ENCODE measurements at regions not wholly inside any gene's neighbourhood (a gene's known extent, or its start where the extent isn't known, plus 50 kb on each side); places are given as distances from the start of the nearest gene placed in this dataset.

DNA sequence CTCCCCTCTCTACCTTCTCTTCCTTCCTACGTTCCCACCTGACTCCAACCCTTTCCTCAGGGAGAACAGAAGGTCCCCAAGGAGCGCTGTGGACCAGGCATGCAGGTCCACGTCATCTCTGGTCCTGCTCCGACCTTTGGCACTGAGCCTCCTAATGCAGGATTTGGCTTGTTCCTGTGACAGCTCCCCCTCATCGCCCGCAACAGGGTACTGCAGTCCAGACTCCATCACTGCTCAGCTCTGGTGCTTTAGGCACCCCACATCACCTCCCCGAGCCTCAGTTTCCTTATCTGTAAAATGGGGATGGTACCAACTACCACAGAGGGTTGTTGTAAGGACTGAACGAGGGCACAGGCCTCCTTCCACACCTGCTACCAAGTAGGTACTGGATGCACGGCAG lies 54.6 kb downstream of the FHIP2A start:
- H3K36me3 ChIP-seq (ENCODE audit: control insufficient read depth in 2 of 2, extremely low read depth in 1 of 2, insufficient read depth in 2 of 2, low read length in 2 of 2): no peaks in the 10 kb centered on the region
- H3K27ac ChIP-seq (ENCODE audit: control insufficient read depth, insufficient read depth, low read length): no peak overlapping the region
- no peak for TF ChIP-seq EZH2 (IDR thresholded peaks at IDR 0.05; ENCODE audit: low read length)
- TF ChIP-seq, protein P1, sequence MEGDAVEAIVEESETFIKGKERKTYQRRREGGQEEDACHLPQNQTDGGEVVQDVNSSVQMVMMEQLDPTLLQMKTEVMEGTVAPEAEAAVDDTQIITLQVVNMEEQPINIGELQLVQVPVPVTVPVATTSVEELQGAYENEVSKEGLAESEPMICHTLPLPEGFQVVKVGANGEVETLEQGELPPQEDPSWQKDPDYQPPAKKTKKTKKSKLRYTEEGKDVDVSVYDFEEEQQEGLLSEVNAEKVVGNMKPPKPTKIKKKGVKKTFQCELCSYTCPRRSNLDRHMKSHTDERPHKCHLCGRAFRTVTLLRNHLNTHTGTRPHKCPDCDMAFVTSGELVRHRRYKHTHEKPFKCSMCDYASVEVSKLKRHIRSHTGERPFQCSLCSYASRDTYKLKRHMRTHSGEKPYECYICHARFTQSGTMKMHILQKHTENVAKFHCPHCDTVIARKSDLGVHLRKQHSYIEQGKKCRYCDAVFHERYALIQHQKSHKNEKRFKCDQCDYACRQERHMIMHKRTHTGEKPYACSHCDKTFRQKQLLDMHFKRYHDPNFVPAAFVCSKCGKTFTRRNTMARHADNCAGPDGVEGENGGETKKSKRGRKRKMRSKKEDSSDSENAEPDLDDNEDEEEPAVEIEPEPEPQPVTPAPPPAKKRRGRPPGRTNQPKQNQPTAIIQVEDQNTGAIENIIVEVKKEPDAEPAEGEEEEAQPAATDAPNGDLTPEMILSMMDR (optimal IDR thresholded peaks at IDR 0.05 in 1 of 3, IDR thresholded peaks at IDR 0.05 in 1 of 3, conservative IDR thresholded peaks at IDR 0.05 in 1 of 3; ENCODE audit: extremely low read depth in 1 of 3, insufficient read depth in 2 of 3, low read length in 3 of 3): no peak
- H3K4me1 ChIP-seq (ENCODE audit: control insufficient read depth, extremely low read depth, insufficient read depth, low read length): peaks cover 4% of the 10 kb centered on the region
- no peaks in the 10 kb centered on the region for H3K9me3 ChIP-seq (ENCODE audit: control insufficient read depth, low read depth, low read length)
- H3K4me2 ChIP-seq (ENCODE audit: control insufficient read depth, extremely low read depth, insufficient read depth, low read depth, low read length): no peak overlapping the region
- FAIRE-seq (no peak), DNase-seq (ENCODE audit: low read depth, low spot score) (no peak)
- no peak overlapping the region for H3K4me3 ChIP-seq (ENCODE audit: control insufficient read depth in 2 of 3, extremely low read depth in 1 of 3, insufficient read depth in 2 of 3, low read depth in 1 of 3, low read length in 3 of 3)
- H3K79me2 ChIP-seq (ENCODE audit: control insufficient read depth, insufficient read depth, low read length): no peaks in the 10 kb centered on the region
- dilution Hi-C loops (cut with MboI; ENCODE audit: extremely low pct_ligation_motif_present, low sequenced_read_pairs): no loop called here
- no peak overlapping the region for H3K9ac ChIP-seq (ENCODE audit: control insufficient read depth, extremely low read depth, insufficient read depth, low read length)
- no peaks in the 10 kb centered on the region for H4K20me1 ChIP-seq (ENCODE audit: control insufficient read depth, extremely low read depth, insufficient read depth, low read length)
- H3K27me3 ChIP-seq (ENCODE audit: control insufficient read depth, extremely low read depth, insufficient read depth, low read length): no peaks in the 10 kb centered on the region
- H3K9me1 ChIP-seq (ENCODE audit: control insufficient read depth, extremely low read depth, insufficient read depth, low read length): no peaks in the 10 kb centered on the region
- H2AFZ ChIP-seq (ENCODE audit: control insufficient read depth, low read length): no peak overlapping the region

DNA sequence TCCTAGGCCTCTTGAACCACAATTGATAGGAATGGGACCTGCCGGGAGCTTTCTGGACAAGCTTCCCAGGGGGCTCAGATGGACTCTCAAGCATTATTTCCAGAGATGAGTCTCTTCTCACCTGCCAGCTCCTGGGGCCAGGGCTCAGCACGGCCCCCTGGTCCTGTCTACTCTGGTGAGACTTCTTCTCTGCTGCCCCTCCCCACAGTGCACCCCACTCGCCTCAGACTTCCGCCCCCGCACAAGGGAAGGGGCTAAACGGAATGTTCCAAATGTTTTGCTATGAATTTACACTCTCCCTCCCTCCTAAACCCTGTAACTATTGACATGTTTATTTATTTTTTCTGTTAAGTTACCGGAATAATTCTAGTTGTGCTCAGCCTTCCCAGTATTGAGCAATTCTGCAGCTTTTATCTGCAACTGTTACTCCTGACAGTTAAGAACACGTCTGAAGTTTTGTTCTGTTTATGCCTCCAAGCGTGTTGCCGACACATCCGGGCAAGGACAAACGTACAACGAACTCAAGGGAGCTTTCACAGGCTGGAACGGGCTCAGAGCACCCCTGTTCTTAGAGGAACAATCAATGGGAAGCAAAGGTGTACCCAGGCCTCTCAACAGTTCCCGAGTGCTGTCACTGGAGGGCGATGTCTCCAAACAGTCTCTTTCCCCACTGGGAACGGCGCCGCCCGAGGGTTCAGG lies 55.2 kb downstream of the FHIP2A start:
- peak overlapping the region; percentile 38 for H3K4me2 ChIP-seq (ENCODE audit: control insufficient read depth, extremely low read depth, insufficient read depth, low read depth, low read length)
- no peaks in the 10 kb centered on the region for H3K79me2 ChIP-seq (ENCODE audit: control insufficient read depth, insufficient read depth, low read length)
- no peaks in the 10 kb centered on the region for H3K36me3 ChIP-seq (ENCODE audit: control insufficient read depth in 2 of 2, extremely low read depth in 1 of 2, insufficient read depth in 2 of 2, low read length in 2 of 2)
- TF ChIP-seq, protein P1 (optimal IDR thresholded peaks at IDR 0.05 in 1 of 3, IDR thresholded peaks at IDR 0.05 in 1 of 3, conservative IDR thresholded peaks at IDR 0.05 in 1 of 3; ENCODE audit: extremely low read depth in 1 of 3, insufficient read depth in 2 of 3, low read length in 3 of 3): peak; percentile 94 to 96 (median 95)
- TF ChIP-seq EZH2 (IDR thresholded peaks at IDR 0.05; ENCODE audit: low read length): no peak
- no peak overlapping the region for H3K9ac ChIP-seq (ENCODE audit: control insufficient read depth, extremely low read depth, insufficient read depth, low read length)
- peak; percentile 41 for FAIRE-seq
- no peaks in the 10 kb centered on the region for H3K27me3 ChIP-seq (ENCODE audit: control insufficient read depth, extremely low read depth, insufficient read depth, low read length)
- H2AFZ ChIP-seq (ENCODE audit: control insufficient read depth, low read length): peak overlapping the region; percentile 38
- dilution Hi-C loops (cut with MboI; ENCODE audit: extremely low pct_ligation_motif_present, low sequenced_read_pairs): no loop called here
- DNase-seq (ENCODE audit: low read depth, low spot score): no peak
- H3K4me3 ChIP-seq (ENCODE audit: control insufficient read depth in 2 of 3, extremely low read depth in 1 of 3, insufficient read depth in 2 of 3, low read depth in 1 of 3, low read length in 3 of 3): no peak overlapping the region
- no peaks in the 10 kb centered on the region for H3K9me3 ChIP-seq (ENCODE audit: control insufficient read depth, low read depth, low read length)
- no peaks in the 10 kb centered on the region for H4K20me1 ChIP-seq (ENCODE audit: control insufficient read depth, extremely low read depth, insufficient read depth, low read length)
- H3K4me1 ChIP-seq (ENCODE audit: control insufficient read depth, extremely low read depth, insufficient read depth, low read length): peaks cover 4% of the 10 kb centered on the region
- no peaks in the 10 kb centered on the region for H3K9me1 ChIP-seq (ENCODE audit: control insufficient read depth, extremely low read depth, insufficient read depth, low read length)
- no peak overlapping the region for H3K27ac ChIP-seq (ENCODE audit: control insufficient read depth, insufficient read depth, low read length)

Data from keratinocyte (primary cell).